ENCODE measurements at regions not wholly inside any gene's neighbourhood (a gene's known extent, or its start where the extent isn't known, plus 50 kb on each side); places are given as distances from the start of the nearest gene placed in this dataset.

DNA sequence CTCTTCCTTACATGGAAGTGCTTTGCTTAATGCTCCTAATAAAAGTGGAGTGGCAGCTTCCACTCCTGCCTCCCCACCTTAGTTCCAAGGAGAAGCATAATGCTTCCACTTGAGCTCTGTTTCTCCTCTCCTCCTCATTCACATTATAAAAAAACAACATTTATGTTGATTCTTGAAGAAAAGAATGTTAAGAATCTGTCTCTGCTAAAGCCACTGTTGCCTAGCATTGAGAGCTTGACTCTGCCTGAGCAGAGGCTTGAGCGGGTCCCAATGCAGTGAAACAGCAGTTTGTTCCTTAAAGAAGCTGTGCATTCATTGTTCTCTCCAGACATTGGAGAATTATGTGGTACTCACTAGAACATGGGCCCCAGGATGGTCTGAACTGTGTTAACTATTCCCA, 101.5 kb upstream of the GHR start:
- intact Hi-C loops (cut with DNase I): no loop called here
- no peak for DNase-seq

DNA sequence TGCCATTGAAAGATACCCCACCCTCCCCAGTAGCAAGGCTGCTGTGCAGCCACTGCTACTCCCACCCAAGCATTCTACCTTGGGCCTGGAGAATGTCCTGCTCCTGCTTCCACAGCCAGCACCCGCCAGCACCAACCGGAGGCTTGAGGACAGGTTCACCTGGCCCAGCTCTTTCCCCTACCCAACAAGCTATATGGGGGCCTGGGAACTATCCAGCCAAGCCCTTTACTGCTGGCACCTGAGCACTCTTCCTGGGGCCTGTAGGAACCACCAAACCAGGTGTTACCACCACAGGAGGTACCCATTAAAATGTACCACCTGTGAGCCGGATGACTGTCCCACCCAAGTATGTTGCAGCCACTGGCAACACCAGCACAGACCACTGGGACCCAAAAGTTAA, 86.1 kb upstream of the GHR start:
- intact Hi-C loops (cut with DNase I): no loop called here

DNA sequence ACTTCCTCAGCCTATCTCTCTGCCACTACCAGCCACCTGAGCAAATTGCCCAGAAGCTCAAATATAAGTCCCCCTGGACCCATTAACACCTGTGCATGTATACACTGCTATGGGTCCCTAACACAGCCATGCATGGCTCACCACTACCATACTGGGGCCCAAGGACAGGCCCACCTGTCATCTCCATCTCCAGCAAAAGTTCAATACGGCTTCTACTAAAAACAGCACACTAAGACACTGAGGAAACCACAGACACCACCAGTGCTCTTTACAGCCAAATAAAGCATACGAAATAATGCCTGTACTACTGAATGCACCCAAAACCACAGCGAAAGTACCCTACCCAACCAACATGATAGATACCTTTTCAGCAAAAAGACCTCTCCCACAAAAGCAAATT, 85.6 kb upstream of the GHR start:
- intact Hi-C loops (cut with DNase I): no loop called here
- DNase-seq: no peak

More for the DNA sequence above, 86.1 kb upstream of the GHR start:
- DNase-seq: no peak

DNA sequence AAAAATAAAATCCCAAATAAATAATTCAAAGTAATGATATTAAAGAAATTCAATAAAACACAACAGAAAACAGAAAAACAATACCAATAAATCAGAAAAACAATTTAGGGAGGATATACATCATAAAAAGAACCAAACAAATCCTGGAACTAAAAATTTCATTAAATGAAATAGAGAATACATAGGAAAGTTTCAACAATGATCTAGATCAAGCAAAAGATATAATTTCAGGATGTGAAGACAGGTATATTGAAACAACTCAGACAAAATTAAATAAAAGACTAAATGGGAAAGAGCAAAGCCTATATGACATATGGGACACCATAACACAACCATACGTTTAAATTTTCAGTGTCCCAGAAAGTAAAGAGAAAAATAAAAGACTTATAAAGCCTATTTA, 85.1 kb upstream of the GHR start:
- intact Hi-C loops (cut with DNase I): no loop called here
- no peak for DNase-seq

DNA sequence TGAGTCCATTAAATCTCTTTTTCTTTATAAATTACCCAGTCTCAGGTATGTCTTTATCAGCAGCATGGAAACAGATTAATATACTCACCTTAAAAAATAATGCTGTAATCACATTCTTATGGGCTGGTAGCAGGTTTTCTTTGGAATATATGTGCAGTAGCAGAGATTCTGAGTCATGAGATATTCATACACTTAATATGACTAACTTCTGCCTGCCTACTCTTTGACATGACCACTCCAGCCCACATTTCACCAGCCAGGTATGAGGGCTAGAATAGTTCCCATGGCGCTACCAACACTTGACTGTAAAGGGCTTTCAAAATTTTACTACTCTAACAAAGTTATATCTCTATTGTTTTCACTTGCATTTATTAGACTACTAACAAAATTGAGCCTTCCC, 74.1 kb upstream of the GHR start:
- DNase-seq: no peak

DNA sequence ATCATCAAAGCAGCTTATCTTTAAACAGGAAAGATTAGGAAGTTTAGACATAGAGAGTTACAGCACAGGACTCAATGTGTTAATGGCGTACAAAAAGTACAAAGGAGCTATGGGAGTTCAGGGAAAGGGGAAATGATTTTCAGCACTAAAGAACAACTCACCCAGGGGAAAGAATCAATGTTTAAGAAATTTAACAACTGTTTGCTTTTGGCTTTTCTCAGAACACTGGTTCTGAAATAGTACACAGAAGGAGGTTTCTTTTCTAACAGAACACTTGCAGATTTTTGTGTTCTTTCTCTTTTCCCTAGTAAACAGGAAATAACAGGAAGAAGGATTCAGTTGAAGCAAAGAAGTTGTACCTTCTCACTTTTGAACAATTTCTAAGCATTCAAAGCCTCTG, 71.3 kb upstream of the GHR start:
- intact Hi-C loops (cut with DNase I): no loop called here
- no peak for DNase-seq

More for the DNA sequence above, 74.1 kb upstream of the GHR start:
- intact Hi-C loops (cut with DNase I): no loop called here

DNA sequence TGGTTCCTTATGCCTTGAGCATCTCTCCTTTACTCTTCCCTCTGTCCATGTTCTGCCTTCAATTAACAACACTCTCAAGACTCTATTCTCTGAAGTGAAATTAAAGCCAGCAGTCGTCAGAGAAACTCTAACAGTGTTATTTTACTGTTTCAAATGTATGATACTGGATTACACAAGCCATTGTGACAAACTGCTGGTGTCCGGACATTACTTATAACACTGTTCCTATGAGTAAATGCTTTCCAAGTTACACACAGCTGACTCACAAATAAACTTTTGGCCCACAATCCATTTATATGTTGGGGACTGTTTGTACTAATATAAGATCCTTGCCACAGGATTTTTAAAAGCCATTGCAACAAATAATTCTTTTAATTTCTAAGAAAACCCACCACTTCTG, 63.2 kb upstream of the GHR start:
- no peak for DNase-seq
- intact Hi-C loops (cut with DNase I): no loop called here

DNA sequence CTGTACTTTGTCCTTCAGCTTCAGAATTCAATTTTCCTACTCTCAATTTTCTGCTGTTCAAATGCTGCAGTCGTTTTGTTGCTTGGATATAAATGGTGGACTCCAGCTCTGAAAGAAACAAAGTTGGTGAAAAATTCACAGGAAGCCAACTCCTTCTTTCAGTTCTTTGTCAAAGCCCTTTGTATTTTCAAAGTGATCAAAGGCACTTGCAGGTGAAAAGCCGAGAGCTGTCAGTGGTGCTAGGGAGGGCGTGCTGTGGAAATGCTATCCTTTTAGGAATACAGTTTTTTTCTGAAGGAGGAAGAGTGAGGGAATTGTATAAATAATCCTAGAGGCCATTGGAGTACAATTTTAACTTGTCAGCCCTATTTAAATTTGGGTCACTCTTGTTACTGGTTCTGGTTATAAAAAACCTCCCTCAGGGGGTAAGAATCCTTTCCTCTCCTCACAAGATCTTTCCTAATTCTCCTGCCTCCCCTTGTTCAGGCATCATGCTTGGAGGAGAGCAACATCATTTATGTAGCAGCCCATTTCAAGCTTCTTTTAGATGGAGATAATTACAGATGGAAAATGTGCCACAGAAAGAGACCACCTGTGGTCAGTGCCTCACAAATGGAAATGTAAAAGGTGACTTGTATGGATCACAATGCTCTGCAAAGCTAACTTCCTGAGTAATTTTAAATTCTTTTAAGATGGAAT, 62.5 kb upstream of the GHR start:
- DNase-seq: no peak
- intact Hi-C loops (cut with DNase I): no loop called here

DNA sequence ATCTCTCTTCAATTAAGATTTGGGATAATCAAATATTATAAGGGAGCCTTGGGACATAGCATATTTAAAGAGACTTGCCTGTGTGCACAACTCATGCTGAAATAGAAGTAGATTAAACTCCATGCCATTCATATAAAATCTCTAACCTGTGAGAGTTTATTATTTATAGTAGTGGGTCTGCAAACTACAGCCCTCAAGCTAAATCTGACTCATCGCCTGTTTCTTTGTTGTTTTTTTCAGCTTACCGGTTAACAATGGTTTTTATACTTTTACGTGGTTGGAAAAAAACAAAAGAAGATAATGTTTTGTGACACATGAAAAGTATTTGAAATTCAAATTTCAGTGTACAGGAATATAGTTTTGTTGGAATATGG, 61.9 kb upstream of the GHR start:
- DNase-seq: no peak
- intact Hi-C loops (cut with DNase I): no loop called here

DNA sequence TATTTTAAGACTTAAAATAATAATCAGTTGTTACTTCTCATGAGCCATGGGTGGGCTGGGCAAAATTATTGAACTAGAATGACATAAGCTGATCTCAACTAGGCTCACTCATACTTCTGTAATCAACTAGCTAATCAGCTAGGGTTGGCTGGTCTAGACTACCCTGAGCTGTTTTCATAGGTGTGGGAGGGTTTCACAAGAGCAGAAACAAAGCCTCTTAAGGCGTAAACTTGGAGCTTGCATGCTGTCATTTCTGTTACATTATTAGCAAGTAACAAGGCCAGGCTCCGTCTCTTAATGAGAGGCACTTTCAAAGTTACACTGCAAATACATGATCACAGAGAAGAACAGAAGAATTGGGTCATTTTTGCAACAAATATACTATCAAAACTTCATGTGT, 57.2 kb upstream of the GHR start:
- DNase-seq: no peak
- intact Hi-C loops (cut with DNase I): no loop called here
